ENCODE measurements at regions not wholly inside any gene's neighbourhood (a gene's known extent, or its start where the extent isn't known, plus 50 kb on each side); places are given as distances from the start of the nearest gene placed in this dataset.

- no peak for DNase-seq
Observed at GRCh38 chr13:34046457-34046856, 228.5 kb downstream of the RFC3 start.

DNA sequence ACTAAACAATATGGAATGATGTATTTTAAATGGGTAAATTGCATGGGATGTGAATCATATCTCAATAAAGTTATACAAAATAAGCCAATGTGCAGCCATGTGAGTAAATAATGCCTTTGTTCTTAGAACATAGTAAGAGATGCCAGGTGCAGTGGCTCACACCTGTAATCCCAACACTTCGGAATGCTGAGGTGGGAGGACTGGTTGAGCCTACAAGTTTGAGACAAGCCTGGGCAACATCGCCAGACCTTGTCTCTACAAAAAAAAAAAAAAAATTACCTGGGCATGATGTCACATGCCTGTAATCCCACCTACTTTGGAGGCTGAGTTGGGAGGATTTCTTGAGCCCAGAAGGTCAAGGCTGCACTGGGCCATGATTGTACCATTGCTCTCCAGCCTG is 230.7 kb downstream of the RFC3 start:
- DNase-seq: no peak

DNA sequence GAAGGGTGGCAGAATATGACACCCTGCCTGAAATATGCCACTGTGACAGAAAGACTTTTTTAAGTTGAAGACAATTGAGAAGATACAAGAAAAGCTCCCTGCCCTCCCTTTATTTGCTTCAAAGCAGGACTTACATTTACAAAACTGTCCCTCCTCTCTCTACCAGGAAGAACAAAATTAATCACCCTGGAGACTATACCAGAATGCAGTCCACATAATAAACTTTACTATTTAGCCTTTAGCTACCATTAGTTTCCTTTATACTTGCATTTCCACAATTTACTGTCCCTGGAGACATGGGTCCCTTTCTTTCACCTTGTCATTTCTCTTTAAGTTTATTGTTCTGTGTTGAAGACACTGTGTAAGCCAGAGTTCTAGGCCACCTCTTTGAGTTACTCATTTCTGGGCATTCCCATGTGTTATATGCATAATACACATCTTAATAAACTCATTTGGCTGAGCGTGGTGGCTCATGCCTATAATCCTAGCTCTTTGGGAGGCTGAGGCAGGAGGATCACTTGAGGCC is 238.8 kb downstream of the RFC3 start:
- no peak for DNase-seq

DNA sequence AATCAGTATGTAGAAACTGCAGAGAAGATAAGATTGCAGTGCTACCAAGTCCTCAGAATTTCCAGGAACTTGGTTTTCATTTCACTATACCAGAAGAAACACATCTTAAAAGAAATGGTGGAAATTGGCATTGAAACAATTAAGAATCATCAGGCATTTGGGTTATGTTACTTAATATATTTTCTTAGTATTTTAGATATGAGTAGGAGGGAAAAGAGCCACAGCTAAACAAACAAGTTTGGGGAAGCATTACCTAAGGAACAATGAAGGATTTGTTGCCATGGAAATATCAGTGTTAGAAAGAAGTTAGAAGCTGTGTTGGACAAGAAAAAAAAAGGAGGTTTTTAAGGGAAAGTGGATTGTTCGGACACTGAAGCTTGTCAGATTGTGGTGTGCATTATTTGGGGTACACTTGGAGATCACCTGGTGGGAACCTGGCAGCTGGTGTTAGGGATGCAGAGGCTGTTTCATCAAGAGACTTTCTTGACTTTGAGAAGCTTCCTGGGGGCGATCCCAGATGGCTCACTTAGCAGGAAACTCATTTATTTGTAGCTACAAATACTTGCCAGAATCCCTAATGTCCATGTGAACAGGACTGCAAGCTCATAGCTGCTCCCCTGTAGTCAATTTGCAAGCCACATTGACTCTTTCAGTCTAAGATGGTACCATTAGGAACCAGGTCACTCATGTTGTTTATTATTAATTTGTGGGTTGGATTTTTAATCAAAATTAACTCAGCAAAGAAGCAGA is 246.7 kb downstream of the RFC3 start:
- no peak for DNase-seq

- DNase-seq: no peak
Observed at GRCh38 chr13:34065928-34066327, 248.0 kb downstream of the RFC3 start.

DNA sequence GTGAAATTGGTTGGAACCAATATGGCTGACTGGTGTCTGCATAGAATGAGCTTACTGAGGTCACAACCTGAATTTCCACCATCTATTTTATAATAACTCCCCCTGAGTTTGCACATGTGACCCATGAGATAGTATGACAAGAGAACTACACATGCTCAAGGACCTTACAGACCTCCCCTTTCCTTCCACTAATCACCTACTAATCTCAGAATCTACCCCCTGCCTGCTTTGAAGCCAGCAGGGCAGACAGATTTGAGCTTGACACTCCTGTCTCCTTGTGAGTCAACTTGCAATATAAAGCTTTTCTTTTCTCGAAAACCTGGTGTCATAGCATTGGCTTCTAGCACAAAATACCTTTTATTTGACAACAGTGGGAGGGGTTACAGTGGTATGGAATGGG is 248.4 kb downstream of the RFC3 start:
- no peak for DNase-seq

GRCh38 chr13:34070006-34070405 is 252.1 kb downstream of the RFC3 start:
- no peak for DNase-seq

GRCh38 chr13:34070544-34071303 is 252.8 kb downstream of the RFC3 start:
- DNase-seq: no peak

GRCh38 chr13:34076319-34076718 is 258.4 kb downstream of the RFC3 start:
- no peak for DNase-seq

DNA sequence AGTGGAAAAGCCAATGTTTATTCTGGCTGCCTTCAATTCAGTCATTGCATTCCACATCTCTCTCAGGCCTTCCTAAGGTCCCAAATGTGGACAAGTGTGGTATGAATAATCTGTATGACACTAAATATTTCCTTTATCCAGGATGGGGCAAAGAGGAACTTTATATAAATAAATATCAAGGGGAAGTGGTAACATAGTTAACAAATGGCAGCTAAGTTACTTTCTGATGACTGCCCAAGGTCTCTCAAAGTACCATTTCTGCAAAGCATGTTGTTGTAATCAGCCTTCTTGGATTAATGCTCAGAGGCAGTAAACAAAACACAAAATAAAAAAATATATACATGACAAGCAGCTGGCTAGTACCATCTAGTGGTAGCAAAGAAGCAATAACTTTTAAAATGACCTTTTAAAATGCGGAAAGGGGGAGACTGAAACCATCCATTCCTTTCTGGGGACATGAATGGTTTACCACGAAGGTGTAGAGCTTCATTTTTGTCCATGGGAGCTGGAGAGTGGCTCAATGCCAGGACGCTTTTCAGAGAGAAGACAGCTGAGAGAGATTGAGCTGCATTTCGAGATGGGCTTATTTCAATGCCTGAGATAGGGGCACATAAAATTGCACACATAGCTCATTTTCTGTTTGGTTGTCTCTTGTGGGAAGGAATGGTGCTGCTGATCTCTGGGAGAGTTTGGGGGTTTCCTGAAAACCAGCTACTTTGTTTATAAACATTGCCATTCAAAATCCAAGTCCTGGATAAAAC is 259.2 kb downstream of the RFC3 start:
- no peak for DNase-seq

DNA sequence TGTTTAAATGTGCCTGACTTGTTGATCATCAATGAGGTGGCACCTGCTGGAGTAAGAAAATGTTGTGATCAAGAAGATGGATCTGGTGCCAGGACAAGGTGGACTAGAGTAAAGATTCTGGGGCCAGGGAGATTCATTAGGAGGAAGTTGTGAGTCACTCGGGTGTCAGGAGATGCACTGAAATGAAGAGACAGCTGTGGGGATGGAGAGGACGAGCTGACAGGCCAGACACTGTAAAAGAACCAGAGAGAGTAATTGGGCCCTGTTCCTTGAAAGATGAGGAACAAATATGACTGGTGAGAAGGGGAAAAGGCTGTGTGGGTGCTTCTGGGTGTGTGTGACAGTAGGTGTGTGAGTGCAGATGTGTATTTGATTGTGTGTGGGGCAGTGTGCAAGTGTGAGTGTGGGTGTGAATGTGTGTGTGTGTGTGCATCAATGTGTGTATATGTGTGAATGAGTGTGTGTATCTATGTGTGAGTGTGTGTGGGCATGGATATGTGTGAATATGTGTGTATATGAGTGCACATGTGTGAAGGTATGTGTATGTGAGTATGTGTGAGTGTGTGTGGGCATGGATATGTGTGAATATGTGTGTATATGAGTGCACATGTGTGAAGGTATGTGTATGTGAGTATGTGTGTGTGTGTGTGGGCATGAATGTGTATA is 260.5 kb downstream of the RFC3 start:
- DNase-seq: no peak

DNA sequence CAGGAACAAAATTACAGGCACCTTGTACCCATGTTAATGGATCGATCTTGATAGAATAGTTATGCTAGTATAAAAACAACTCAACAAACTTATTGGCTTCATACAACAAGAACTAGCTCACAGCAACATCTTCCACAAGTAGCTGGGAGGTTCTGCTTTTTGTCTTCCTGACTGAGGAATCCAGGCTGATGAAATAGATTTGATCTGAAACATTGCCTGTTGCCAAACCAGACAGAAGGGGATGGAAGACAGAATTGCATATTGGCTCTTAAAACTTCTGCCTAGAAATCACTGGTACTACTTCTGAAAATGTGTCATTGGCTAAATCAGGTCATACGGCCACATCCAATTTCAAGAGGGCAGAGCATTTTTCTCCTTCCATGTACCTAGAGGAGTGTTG is 267.3 kb downstream of the RFC3 start:
- no peak for DNase-seq

DNA sequence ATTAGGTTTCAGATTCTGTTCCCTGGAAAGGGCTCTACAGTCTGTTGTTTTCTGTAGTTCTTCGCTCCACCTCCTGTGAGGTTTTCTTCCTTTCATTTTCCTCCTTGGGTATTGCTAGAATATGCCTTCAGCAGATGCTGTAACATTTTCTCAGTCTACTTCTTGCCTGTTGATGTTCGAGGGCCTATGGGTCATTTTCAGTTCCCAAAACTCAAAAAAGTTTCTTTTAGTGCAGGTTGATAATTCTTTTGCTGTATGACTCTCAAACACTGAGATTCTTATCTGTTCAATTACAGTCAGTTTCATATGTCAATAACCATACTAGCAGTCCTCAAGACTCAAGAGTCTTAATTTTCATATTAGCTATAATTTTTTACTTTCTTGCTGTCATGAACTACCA is 268.3 kb downstream of the RFC3 start:
- no peak for DNase-seq

DNA sequence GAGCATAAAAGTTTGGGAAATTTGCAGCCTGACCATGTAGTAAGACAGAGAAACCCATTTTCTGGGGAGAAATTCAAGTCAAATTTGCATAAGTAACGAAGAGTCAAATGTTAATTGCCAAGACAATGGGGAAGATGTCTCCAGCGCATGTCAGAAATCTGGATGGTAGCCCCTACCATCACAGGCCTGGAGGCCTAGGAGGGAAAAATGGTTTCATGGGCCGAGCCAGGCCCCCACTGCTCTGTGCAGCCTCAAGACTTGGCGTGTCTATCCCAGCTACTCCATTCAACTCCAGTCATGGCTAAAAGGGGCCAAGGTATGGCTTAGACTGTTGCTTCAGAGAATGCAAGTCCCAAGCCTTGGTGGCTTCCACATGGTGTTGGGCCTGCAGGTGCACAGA is 269.8 kb downstream of the RFC3 start:
- no peak for DNase-seq

- DNase-seq: no peak
Observed at GRCh38 chr13:34103854-34104253, 285.9 kb downstream of the RFC3 start.

GRCh38 chr13:34104853-34105252 is 286.9 kb downstream of the RFC3 start:
- DNase-seq: no peak

- DNase-seq: no peak
Observed at GRCh38 chr13:34107806-34108205, 289.9 kb downstream of the RFC3 start.

GRCh38 chr13:34108410-34108809 is 290.5 kb downstream of the RFC3 start:
- no peak for DNase-seq

DNA sequence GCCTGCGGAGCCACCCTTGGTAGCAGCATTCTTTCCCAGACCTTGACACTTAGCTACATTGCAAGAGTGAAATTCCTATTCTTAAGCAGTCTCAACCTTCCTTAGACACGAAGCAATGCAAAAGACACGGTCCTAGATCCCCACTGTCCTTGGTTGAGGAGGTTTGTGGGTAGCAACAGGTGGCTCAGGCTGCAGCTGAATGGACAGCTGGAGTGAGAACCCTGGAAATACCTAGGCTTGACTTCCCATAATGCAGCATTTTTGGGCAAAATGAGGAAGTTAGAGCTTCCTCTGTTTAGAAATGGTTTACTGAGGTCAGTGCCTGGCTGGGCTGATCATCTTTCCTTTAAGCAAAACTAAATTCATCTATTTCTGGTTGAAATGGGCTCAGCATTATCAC is 296.6 kb downstream of the RFC3 start:
- no peak for DNase-seq

GRCh38 chr13:34116651-34117050 is 298.7 kb downstream of the RFC3 start:
- no peak for DNase-seq

GRCh38 chr13:34124666-34125306 is 306.8 kb downstream of the RFC3 start:
- DNase-seq: peak; percentile 52

DNA sequence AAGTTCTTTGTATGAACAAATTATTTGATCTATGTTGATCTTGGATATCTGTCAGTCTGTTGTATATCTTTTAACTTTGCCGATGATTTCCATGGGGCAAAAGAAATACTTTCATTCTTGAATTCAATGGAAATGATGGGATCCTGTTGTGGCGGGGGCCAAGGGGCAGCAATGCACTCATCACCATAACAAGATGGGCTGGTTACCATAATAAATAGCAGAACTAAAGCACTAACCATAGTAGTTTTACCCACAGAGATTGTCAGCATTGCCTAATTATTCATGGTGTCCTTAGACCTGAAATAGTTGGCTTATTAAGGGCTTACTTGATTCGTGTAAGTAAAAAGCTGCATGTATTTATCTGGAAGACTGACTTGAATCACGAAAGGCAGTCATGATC is 309.6 kb downstream of the RFC3 start:
- no peak for DNase-seq

DNA sequence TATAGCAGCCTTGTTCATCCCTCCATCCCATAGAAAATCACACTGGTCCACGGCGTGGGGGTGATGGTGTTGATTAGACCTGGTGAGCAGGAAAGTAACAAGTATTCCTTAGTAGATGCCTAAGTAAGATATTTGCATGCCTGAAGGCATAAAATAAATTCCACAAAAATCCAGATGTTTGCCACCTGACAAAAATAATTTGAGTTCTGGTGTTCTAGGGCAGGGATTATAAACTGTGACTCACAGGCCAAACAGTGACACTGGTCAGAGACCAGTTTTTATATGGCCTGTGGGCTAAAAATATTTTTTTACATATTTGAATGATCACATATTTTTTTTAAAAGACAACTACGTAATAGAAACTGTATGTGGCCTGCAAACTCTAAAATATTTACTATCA is 310.7 kb downstream of the RFC3 start:
- DNase-seq: no peak
